Endodermal cell (in vitro differentiated cells): ENCODE measurements at regions not wholly inside any gene's neighbourhood (a gene's known extent, or its start where the extent isn't known, plus 50 kb on each side); places are given as distances from the start of the nearest gene placed in this dataset.

Source experiments
- DNase-seq: peaks from one replicate; pipeline ENCODE4 v3.0.0-alpha.2; 2017
- H3K27ac ChIP-seq: 2 replicates; pipeline ENCODE4 v1.5.1; 2013; ENCODE audit warnings: mild to moderate bottlenecking, low read depth, low read length, moderate library complexity
- H3K27me3 ChIP-seq: 2 replicates; pipeline ENCODE4 v1.6.1; 2013; ENCODE audit warnings: mild to moderate bottlenecking, low read length, moderate library complexity; ENCODE audit not compliant: insufficient read depth, control insufficient read depth, poor library complexity, severe bottlenecking
- H3K36me3 ChIP-seq: 2 replicates; pipeline ENCODE4 v1.7.0; 2013; ENCODE audit warnings: mild to moderate bottlenecking, low read length, moderate library complexity; ENCODE audit not compliant: control insufficient read depth, insufficient read depth
- H3K4me1 ChIP-seq: one replicate; pipeline ENCODE4 v1.7.0; 2013; ENCODE audit warnings: low read length; ENCODE audit not compliant: control insufficient read depth, insufficient read depth
- H3K4me3 ChIP-seq: 2 replicates; pipeline ENCODE4 v1.5.1; 2013; ENCODE audit warnings: mild to moderate bottlenecking, low read length, moderate library complexity
- H3K9ac ChIP-seq: 2 replicates; pipeline ENCODE4 v1.6.1; 2013; ENCODE audit warnings: mild to moderate bottlenecking, low read length, moderate library complexity; ENCODE audit not compliant: poor library complexity, severe bottlenecking; ENCODE audit errors: extremely low read depth
- H3K9me3 ChIP-seq: 2 replicates; pipeline ENCODE4 v1.6.1; 2013; ENCODE audit warnings: mild to moderate bottlenecking, low read length, moderate library complexity; ENCODE audit not compliant: control insufficient read depth
- H3K27ac Mint-ChIP-seq: 2 replicates; pipeline ENCODE4 v1.8.0; 2020; ENCODE audit warnings: mixed read lengths
- H3K27me3 Mint-ChIP-seq: 2 replicates; pipeline ENCODE4 v1.8.0; 2021; ENCODE audit warnings: mild to moderate bottlenecking, mixed read lengths; ENCODE audit not compliant: insufficient read depth
- H3K36me3 Mint-ChIP-seq: 2 replicates; pipeline ENCODE4 v1.8.0; 2020; ENCODE audit warnings: low read depth, mixed read lengths
- H3K4me1 Mint-ChIP-seq: 2 replicates; pipeline ENCODE4 v1.8.0; 2020; ENCODE audit warnings: mixed read lengths
- H3K4me3 Mint-ChIP-seq: 2 replicates; pipeline ENCODE4 v1.8.0; 2020; ENCODE audit warnings: mild to moderate bottlenecking, moderate library complexity, mixed read lengths
- H3K9me3 Mint-ChIP-seq: 2 replicates; pipeline ENCODE4 v1.8.0; 2020; ENCODE audit warnings: mild to moderate bottlenecking, mixed read lengths
- WGBS, 2 experiments: methylation state at CpG; one replicate each; pipeline versions ENCODE4 v1.1.5 to v1.1.7; 2013; ENCODE audit warnings: missing lambda C conversion rate in 2 of 2, mixed read lengths in 1 of 2; ENCODE audit not compliant: insufficient coverage in 1 of 2, insufficient read length in 1 of 2; 5-methylcytosine and 5-hydroxymethylcytosine counted together
- TF ChIP-seq, protein P1 (sequence below): fragments of 200-600 bp; sonication (generic); conservative IDR thresholded peaks from 2 replicates; pipeline ENCODE4 v1.5.0; 2021; ENCODE audit warnings: antibody characterized with exemption, mild to moderate bottlenecking

DNA sequence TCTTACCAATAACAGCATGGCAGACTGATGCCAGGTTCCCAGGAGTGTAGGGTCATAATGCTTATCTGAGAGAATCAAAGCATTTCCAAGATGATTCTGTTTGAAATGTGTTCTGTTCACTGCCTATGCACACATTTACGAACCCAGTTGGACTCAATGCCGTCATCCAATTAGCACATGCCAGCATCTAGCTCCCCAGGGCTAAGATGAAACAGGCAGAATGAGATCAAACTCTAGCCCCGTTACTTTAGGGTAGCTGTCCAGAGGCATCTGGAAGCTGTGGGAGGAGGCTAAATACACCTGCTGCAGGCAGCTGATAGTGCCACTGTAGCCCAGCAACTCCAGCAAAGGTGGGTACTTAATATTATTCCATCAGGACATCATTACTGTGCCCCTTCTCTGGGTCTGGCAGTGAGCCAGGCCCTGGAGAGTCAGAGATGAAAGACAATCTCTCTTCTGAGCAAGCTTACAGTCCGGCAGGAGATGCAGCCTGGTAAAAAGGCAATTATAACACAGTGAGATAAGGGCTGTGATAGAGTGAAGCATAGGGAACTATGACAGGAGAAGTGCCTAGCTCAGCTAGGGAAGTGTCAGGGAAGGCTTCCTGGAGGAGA, 156.4 kb upstream of the PPP2R3A start:
- DNase-seq, result no peak
- H3K27me3 Mint-ChIP-seq, result peaks cover 29% of the 10 kb centered on the region
- H3K4me1 Mint-ChIP-seq, result peaks cover 15% of the 10 kb centered on the region
- WGBS, 2 experiments, result 90 to 93% methylated on average over 4 of the region's 4 CpGs
- H3K36me3 Mint-ChIP-seq, result no peaks in the 10 kb centered on the region
- H3K4me3 Mint-ChIP-seq, result no peak overlapping the region
- Histone ChIP-seq H3K9me3 (no peaks in the 10 kb centered on the region), H3K27me3 (peaks cover 35% of the 10 kb centered on the region), H3K4me1 (peaks cover 9% of the 10 kb centered on the region), H3K27ac (no peak overlapping the region), H3K9ac (no peak overlapping the region), H3K36me3 (no peaks in the 10 kb centered on the region), H3K4me3 (no peak overlapping the region)
- TF ChIP-seq, protein P1, sequence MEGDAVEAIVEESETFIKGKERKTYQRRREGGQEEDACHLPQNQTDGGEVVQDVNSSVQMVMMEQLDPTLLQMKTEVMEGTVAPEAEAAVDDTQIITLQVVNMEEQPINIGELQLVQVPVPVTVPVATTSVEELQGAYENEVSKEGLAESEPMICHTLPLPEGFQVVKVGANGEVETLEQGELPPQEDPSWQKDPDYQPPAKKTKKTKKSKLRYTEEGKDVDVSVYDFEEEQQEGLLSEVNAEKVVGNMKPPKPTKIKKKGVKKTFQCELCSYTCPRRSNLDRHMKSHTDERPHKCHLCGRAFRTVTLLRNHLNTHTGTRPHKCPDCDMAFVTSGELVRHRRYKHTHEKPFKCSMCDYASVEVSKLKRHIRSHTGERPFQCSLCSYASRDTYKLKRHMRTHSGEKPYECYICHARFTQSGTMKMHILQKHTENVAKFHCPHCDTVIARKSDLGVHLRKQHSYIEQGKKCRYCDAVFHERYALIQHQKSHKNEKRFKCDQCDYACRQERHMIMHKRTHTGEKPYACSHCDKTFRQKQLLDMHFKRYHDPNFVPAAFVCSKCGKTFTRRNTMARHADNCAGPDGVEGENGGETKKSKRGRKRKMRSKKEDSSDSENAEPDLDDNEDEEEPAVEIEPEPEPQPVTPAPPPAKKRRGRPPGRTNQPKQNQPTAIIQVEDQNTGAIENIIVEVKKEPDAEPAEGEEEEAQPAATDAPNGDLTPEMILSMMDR, result no peak
- H3K9me3 Mint-ChIP-seq, result no peaks in the 10 kb centered on the region
- no peak overlapping the region for H3K27ac Mint-ChIP-seq

DNA sequence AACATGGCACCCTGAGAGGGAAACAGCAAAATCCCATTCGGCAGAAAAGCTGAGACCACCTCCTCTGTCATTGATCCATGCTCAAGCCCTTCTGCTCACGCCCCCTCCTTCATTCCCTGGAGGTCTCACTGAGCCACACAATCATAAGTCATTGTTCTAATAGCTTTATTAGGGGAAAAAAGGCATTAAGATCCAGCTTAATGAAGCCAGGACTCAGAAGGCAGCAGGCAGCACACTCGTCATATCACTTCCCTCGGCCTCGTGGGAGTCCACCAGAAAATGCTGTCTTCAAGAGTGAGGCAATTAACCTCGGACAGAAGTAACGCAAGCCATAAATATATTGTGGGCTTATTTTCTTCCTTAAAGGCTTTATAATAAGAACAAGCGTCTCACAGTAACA, 153.9 kb upstream of the PPP2R3A start:
- WGBS, 2 experiments, result 91 to 92% methylated on average over 4 to 8 of the region's 8 CpGs
- TF ChIP-seq, protein P1, result no peak
- Histone ChIP-seq H3K27ac (no peak overlapping the region), H3K27me3 (peaks cover 35% of the 10 kb centered on the region), H3K9me3 (no peaks in the 10 kb centered on the region), H3K36me3 (no peaks in the 10 kb centered on the region), H3K4me1 (peaks cover 9% of the 10 kb centered on the region), H3K4me3 (no peak overlapping the region), H3K9ac (no peak overlapping the region)
- H3K4me3 Mint-ChIP-seq, result no peak overlapping the region
- no peaks in the 10 kb centered on the region for H3K36me3 Mint-ChIP-seq
- peaks cover 15% of the 10 kb centered on the region for H3K4me1 Mint-ChIP-seq
- H3K9me3 Mint-ChIP-seq, result no peaks in the 10 kb centered on the region
- peaks cover 29% of the 10 kb centered on the region for H3K27me3 Mint-ChIP-seq
- H3K27ac Mint-ChIP-seq, result no peak overlapping the region
- no peak for DNase-seq

DNA sequence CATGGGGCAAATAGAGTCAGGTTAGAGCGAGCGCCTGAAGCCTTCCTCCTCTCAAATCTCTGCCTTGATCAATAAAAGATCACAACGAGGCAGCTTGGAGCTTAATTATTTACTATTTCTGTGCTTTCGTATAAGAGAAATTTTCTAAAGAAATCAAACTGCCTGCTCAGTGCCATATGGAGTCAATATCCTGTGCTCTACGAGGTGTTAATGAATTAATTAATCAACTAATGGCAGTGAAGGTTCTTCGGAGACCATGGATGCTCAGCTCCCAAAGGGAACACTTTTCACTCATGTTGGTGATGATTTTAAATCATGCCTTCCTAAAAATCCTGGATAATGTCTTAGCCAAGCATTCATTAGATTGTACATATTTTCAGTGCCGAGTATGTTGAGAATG, 153.5 kb upstream of the PPP2R3A start:
- Mint-ChIP-seq H3K36me3 (no peaks in the 10 kb centered on the region), H3K4me3 (no peak overlapping the region), H3K27ac (no peak overlapping the region), H3K27me3 (peaks cover 29% of the 10 kb centered on the region), H3K9me3 (no peaks in the 10 kb centered on the region), H3K4me1 (peaks cover 15% of the 10 kb centered on the region)
- Histone ChIP-seq H3K36me3 (no peaks in the 10 kb centered on the region), H3K4me3 (no peak overlapping the region), H3K27me3 (peaks cover 35% of the 10 kb centered on the region), H3K4me1 (peaks cover 9% of the 10 kb centered on the region), H3K9me3 (no peaks in the 10 kb centered on the region), H3K9ac (no peak overlapping the region), H3K27ac (no peak overlapping the region)
- DNase-seq, result no peak
- WGBS, 2 experiments, result 92 to 94% methylated on average over 6 to 7 of the region's 7 CpGs
- TF ChIP-seq, protein P1, result no peak
